ENCODE measurements at regions not wholly inside any gene's neighbourhood (a gene's known extent, or its start where the extent isn't known, plus 50 kb on each side); places are given as distances from the start of the nearest gene placed in this dataset.

DNA sequence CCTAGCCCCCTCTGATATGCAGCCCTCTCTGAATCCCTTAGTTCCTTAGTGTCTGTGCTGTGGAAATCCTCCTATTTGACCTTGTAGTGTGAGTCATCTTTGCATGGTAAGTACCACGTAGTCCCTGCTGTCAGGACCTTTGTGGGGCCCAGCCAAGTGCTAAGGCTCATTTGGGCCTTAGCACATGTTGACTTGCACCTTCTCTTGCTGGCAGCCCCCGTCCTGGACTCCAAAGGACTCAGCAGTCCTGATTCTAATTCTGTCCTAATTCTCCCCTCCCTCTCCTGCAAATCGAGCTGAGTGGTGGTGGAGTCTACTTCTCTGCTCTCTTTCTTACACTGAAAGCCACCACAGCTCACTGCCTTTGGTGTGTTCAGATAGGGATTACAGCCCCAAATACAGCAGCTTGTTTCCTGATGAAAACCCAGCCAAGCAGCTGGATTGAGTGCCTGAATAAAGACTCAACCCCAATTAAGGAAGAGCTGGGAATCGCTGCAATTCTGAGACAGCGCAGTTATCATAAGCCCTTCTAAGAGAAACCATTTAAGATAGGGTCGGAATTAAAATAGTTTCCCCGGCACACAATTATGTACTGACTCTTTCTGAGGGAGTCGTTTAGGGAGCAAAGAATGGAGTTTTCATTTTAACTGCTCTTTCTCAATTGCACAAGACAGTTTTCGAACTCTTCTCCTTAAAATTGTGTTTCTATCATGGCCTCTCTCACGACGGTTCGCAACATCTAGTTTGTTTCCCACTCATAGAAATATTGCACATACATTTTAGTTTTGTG, 215.6 kb upstream of the TNP1 start:
- TF ChIP-seq, protein P1, sequence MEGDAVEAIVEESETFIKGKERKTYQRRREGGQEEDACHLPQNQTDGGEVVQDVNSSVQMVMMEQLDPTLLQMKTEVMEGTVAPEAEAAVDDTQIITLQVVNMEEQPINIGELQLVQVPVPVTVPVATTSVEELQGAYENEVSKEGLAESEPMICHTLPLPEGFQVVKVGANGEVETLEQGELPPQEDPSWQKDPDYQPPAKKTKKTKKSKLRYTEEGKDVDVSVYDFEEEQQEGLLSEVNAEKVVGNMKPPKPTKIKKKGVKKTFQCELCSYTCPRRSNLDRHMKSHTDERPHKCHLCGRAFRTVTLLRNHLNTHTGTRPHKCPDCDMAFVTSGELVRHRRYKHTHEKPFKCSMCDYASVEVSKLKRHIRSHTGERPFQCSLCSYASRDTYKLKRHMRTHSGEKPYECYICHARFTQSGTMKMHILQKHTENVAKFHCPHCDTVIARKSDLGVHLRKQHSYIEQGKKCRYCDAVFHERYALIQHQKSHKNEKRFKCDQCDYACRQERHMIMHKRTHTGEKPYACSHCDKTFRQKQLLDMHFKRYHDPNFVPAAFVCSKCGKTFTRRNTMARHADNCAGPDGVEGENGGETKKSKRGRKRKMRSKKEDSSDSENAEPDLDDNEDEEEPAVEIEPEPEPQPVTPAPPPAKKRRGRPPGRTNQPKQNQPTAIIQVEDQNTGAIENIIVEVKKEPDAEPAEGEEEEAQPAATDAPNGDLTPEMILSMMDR (IDR thresholded peaks at IDR 0.05), result no peak
- TF ChIP-seq EP300 (IDR thresholded peaks at IDR 0.05), result no peak
- TF ChIP-seq POLR2AphosphoS5 (IDR thresholded peaks at IDR 0.05), result peak in 1 of 3 donors; percentile 47
